ENCODE measurements at regions not wholly inside any gene's neighbourhood (a gene's known extent, or its start where the extent isn't known, plus 50 kb on each side); places are given as distances from the start of the nearest gene placed in this dataset.

DNA sequence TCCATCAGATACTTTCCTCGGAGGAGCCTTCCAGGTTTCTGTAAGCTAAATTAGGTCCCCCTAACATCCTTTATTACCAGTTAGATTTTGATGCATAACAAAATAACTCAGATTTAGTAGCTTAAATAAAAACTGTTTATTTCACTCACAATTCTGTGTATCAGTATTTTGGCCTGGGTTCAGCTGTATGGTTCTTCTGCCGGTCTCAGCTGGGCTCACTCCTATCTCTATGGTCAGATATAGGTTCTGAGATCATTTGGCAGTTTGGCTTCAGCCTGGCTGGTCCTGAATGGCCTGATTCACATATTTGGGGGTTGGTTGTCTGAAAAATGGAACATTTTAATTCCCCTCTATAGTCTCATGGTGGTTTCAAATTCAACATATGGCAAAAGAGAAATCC lies 1125.3 kb downstream of the TBL1XR1 start:
- ChIA-PET CTCF (no interaction called here), POLR2A (no interaction called here)
- H3K36me3 Mint-ChIP-seq, result no peaks in the 10 kb centered on the region
- ATAC-seq (no peak), DNase-seq (ENCODE audit: low spot score) (no peak)
- H3K4me1 Mint-ChIP-seq, result no peaks in the 10 kb centered on the region
- H3K9me3 Mint-ChIP-seq, result peaks cover 8% of the 10 kb centered on the region; the same call in 1 of the 2 replicates
- no peak overlapping the region for H3K27ac Mint-ChIP-seq
- TF ChIP-seq GTF2I (CRISPR knock-in tag; conservative IDR thresholded peaks at IDR 0.05) (no peak), ZNF396 (CRISPR knock-in tag; IDR thresholded peaks at IDR 0.05; ENCODE audit: borderline replicate concordance) (no peak), USF2 (CRISPR knock-in tag; IDR thresholded peaks at IDR 0.05) (no peak), FOXP4 (CRISPR knock-in tag; IDR thresholded peaks at IDR 0.05) (no peak), CBFB (CRISPR knock-in tag; IDR thresholded peaks at IDR 0.05; ENCODE audit: low read depth) (no peak), NFYB (CRISPR knock-in tag; conservative IDR thresholded peaks at IDR 0.05; ENCODE audit: low read depth) (no peak), CREM (CRISPR knock-in tag; IDR thresholded peaks at IDR 0.05) (no peak), MYBL2 (CRISPR knock-in tag; IDR thresholded peaks at IDR 0.05) (no peak), ATF2 (CRISPR knock-in tag; IDR thresholded peaks at IDR 0.05; ENCODE audit: borderline replicate concordance, low read depth) (no peak), PRDM15 (CRISPR knock-in tag; IDR thresholded peaks at IDR 0.05) (no peak), MXD4 (CRISPR knock-in tag; IDR thresholded peaks at IDR 0.05; ENCODE audit: borderline replicate concordance) (no peak)
- H3K27me3 Mint-ChIP-seq (ENCODE audit: low read depth), result no peaks in the 10 kb centered on the region
- no peak overlapping the region for H3K4me3 Mint-ChIP-seq

- no peak for ATAC-seq
- DNase-seq (ENCODE audit: low spot score), result no peak
- Mint-ChIP-seq H3K27me3 (ENCODE audit: low read depth) (no peaks in the 10 kb centered on the region), H3K4me3 (no peak overlapping the region), H3K9me3 (peaks cover 8% of the 10 kb centered on the region; the same call in 1 of the 2 replicates), H3K36me3 (no peaks in the 10 kb centered on the region), H3K27ac (no peak overlapping the region), H3K4me1 (no peaks in the 10 kb centered on the region)
- CTCF ChIA-PET, result no interaction called here
- POLR2A ChIA-PET, result no interaction called here
- TF ChIP-seq ZNF219 (CRISPR knock-in tag; IDR thresholded peaks at IDR 0.05; ENCODE audit: borderline replicate concordance) (no peak), STAT6 (CRISPR knock-in tag; conservative IDR thresholded peaks at IDR 0.05; ENCODE audit: low read depth) (no peak), ZNF138 (CRISPR knock-in tag; conservative IDR thresholded peaks at IDR 0.05) (no peak), ELF4 (CRISPR knock-in tag; IDR thresholded peaks at IDR 0.05; ENCODE audit: low read depth) (no peak), E2F5 (CRISPR knock-in tag; IDR thresholded peaks at IDR 0.05) (no peak), ZNF317 (CRISPR knock-in tag; IDR thresholded peaks at IDR 0.05; ENCODE audit: borderline replicate concordance, low read depth) (no peak), RELA (CRISPR knock-in tag; IDR thresholded peaks at IDR 0.05; ENCODE audit: borderline replicate concordance) (no peak), ETV6 (CRISPR knock-in tag; IDR thresholded peaks at IDR 0.05) (no peak), RORB (CRISPR knock-in tag; IDR thresholded peaks at IDR 0.05) (no peak)
- TF ChIP-seq, protein P1, sequence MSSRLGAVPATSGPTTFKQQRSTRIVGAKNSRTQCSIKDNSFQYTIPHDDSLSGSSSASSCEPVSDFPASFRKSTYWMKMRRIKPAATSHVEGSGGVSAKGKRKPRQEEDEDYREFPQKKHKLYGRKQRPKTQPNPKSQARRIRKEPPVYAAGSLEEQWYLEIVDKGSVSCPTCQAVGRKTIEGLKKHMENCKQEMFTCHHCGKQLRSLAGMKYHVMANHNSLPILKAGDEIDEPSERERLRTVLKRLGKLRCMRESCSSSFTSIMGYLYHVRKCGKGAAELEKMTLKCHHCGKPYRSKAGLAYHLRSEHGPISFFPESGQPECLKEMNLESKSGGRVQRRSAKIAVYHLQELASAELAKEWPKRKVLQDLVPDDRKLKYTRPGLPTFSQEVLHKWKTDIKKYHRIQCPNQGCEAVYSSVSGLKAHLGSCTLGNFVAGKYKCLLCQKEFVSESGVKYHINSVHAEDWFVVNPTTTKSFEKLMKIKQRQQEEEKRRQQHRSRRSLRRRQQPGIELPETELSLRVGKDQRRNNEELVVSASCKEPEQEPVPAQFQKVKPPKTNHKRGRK (CRISPR knock-in tag; IDR thresholded peaks at IDR 0.05; ENCODE audit: borderline replicate concordance), result no peak
- TF ChIP-seq, protein P2, sequence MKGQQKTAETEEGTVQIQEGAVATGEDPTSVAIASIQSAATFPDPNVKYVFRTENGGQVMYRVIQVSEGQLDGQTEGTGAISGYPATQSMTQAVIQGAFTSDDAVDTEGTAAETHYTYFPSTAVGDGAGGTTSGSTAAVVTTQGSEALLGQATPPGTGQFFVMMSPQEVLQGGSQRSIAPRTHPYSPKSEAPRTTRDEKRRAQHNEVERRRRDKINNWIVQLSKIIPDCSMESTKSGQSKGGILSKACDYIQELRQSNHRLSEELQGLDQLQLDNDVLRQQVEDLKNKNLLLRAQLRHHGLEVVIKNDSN (CRISPR knock-in tag; IDR thresholded peaks at IDR 0.05), result no peak
Measured at GRCh38 chr3:176068750-176069149, 1128.5 kb downstream of the TBL1XR1 start.

Data from WTC11 (cell line).